ENCODE measurements at regions not wholly inside any gene's neighbourhood (a gene's known extent, or its start where the extent isn't known, plus 50 kb on each side); places are given as distances from the start of the nearest gene placed in this dataset.

GRCh38 chr4:11783588-11783987, 354.9 kb upstream of the HS3ST1 start:
- TF ChIP-seq CTCF (conservative IDR thresholded peaks at IDR 0.05 in 1 of 2, IDR thresholded peaks at IDR 0.05 in 1 of 2; ENCODE audit: extremely low read depth in 1 of 2, insufficient read depth in 1 of 2, low read depth in 1 of 2, low read length in 2 of 2) (no peak), EZH2 (IDR thresholded peaks at IDR 0.05; ENCODE audit: borderline replicate concordance, low read length) (no peak)
